Pancreas (tissue), 10 donors: ENCODE measurements at regions not wholly inside any gene's neighbourhood (a gene's known extent, or its start where the extent isn't known, plus 50 kb on each side); places are given as distances from the start of the nearest gene placed in this dataset.
A peak's percentile ranks its signal among the peaks of the same experiment; 100 is the strongest.

ENCODE experiments used
- ATAC-seq, 4 donors: fragments of 200-7000 bp; cut with Tn5 transposase; one replicate each; pipeline versions ENCODE4 v1.8.0 to v1.9.1; 2020; ENCODE audit warnings: mild to moderate bottlenecking in 4 of 4, moderate library complexity in 4 of 4
- DNase-seq, 6 donors: peaks; one replicate each; pipeline ENCODE4 v3.0.0-alpha.2; 2020
- FAIRE-seq: peaks from 2 replicates; lab custom pipeline; 2012; peaks lifted over from hg19 to GRCh38; lab: Jason Lieb, UNC
- H3K27ac ChIP-seq, 4 donors: fragments of 200-600 bp; sonication (generic); 1 replicate in 3 of 4; 2 replicates in 1 of 4; pipeline versions ENCODE4 v1.5.0 to v1.8.0; 2020
- H3K27me3 ChIP-seq, 4 donors: fragments of 200-600 bp; one replicate each; pipeline ENCODE4 v1.8.0; 2021
- H3K36me3 ChIP-seq, 3 donors: fragments of 200-600 bp; sonication (generic) in 1 of 3; one replicate each; pipeline versions ENCODE4 v1.5.0 to v1.8.0; 2020 to 2021
- H3K4me1 ChIP-seq, 3 donors: fragments of 200-600 bp; one replicate each; pipeline ENCODE4 v1.8.0; 2021
- H3K4me3 ChIP-seq, 4 donors: fragments of 200-600 bp; sonication (generic) in 2 of 4; one replicate each; pipeline versions ENCODE4 v1.5.0 to v1.8.0; 2020 to 2021
- H3K9me3 ChIP-seq, 4 donors: fragments of 200-600 bp; one replicate each; pipeline ENCODE4 v1.8.0; 2021
- WGBS, 2 donors: extraction: QIAGEN DNeasy Blood & Tissue Kit; methylation state at CpG; one replicate each; pipeline ENCODE4 v1.1.7; 2013; 5-methylcytosine and 5-hydroxymethylcytosine counted together
- intact Hi-C, 3 donors: fragments of 100-400 bp; cut with DNase I; formaldehyde crosslinking; loops; one replicate each; pipeline versions ENCODE4 v1.11.1 to v1.14.2; 2022
- TF ChIP-seq, protein P1 (sequence below), 4 donors: fragments of 200-600 bp; sonication (generic) in 3 of 4; IDR thresholded peaks; one replicate each; pipeline versions ENCODE4 v1.5.0 to v1.8.0; 2021; ENCODE audit warnings: antibody characterized with exemption in 4 of 4
- donor health status: healthy with polysubstance abuse.
- donor health status: DM: no; HTN: no; CAD: no; lungs with moderate emphysema.
- donor health status: DM: no; HTN: no; CAD: no.
- donor health status: control.
- donor health status: control.
- donor health status: Bipolar disorder and iron deficiency.
- donor health status: DM: yes; HTN: yes; CAD: no.
- donor health status: DM: no; HTN: no; CAD: no.
- donor health status: DM: no; HTN: no; CAD: no.
- donor health status: DM: yes; HTN: yes; CAD: no.

DNA sequence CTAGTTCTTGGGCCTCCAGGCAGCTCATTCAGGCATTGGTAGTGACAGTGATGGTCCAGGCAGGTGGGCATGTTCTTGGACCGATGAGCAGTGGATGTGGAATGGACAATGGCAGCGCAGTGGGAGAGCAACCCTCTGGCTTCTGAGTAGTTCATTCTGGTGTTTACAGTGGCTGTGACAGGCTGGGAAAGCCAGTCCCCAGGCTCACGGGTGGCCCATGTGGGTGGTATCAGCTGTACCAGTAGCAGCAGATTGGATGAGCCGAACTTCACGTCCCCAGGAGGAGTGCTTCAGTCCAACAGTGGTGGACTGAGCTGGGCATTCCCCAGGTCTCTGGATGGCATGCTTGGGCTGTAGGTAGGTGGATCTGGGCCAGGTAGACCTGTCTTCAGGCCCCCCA is 515.6 kb upstream of the ACO1 start:
- Histone ChIP-seq H3K27me3 (no peaks in the 10 kb centered on the region), H3K4me1 (no peaks in the 10 kb centered on the region), H3K4me3 (no peak overlapping the region), H3K36me3 (no peaks in the 10 kb centered on the region), H3K9me3 (no peaks in the 10 kb centered on the region), H3K27ac (no peak overlapping the region)
- FAIRE-seq (no peak), DNase-seq (peak in 1 of 6 donors; percentile 30), ATAC-seq (no peak)
- 67 to 76% methylated on average over 5 of the region's 5 CpGs for WGBS, 2 donors
- intact Hi-C loops, result no loop called here
- TF ChIP-seq, protein P1, sequence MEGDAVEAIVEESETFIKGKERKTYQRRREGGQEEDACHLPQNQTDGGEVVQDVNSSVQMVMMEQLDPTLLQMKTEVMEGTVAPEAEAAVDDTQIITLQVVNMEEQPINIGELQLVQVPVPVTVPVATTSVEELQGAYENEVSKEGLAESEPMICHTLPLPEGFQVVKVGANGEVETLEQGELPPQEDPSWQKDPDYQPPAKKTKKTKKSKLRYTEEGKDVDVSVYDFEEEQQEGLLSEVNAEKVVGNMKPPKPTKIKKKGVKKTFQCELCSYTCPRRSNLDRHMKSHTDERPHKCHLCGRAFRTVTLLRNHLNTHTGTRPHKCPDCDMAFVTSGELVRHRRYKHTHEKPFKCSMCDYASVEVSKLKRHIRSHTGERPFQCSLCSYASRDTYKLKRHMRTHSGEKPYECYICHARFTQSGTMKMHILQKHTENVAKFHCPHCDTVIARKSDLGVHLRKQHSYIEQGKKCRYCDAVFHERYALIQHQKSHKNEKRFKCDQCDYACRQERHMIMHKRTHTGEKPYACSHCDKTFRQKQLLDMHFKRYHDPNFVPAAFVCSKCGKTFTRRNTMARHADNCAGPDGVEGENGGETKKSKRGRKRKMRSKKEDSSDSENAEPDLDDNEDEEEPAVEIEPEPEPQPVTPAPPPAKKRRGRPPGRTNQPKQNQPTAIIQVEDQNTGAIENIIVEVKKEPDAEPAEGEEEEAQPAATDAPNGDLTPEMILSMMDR (IDR thresholded peaks at IDR 0.05), result no peak

DNA sequence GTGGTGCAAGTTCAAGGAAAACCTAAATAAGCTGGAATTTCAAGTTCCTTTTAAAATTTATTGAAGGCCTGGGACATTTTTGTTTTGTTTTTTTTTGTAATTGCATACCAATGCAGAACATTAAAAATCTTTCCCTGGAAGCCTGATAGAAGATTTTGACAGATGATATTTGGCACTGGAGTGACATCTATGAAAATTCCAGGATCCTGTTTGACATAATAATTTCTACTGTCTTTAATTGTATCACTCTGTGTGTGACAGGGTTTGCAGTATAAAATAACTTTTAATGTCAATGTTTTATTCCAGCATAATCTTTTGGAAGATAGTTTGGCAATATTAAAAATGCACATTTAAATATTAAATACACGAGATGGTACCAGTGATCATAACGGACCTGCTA is 514.2 kb upstream of the ACO1 start:
- no peaks in the 10 kb centered on the region for H3K36me3 ChIP-seq
- H3K27me3 ChIP-seq, result no peaks in the 10 kb centered on the region
- FAIRE-seq (no peak), DNase-seq (no peak), ATAC-seq (no peak)
- no peak overlapping the region for H3K4me3 ChIP-seq
- H3K9me3 ChIP-seq, result no peaks in the 10 kb centered on the region
- 32 to 46% methylated on average over 2 of the region's 2 CpGs for WGBS, 2 donors
- H3K4me1 ChIP-seq, result no peaks in the 10 kb centered on the region
- TF ChIP-seq, protein P1 (IDR thresholded peaks at IDR 0.05), result no peak
- H3K27ac ChIP-seq, result no peak overlapping the region
- intact Hi-C loops, result no loop called here

DNA sequence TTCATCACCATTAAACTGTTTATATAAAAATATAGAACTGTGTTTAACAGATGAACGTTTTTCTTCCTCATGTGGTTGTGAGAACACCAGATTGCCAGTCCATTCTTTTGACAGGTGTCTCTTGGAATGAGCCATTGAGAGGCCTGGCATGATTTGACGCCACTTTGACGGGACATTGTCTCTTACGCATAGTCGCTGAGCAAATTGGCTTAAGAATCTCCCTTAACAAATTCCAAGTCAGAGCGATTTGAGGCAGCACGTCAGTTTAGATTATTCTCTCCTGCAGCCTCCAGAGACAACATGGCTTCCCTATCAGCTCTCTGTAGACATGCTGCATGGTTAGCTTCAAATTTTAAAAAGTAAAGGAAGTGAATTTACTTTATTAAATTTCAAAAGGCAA is 510.7 kb upstream of the ACO1 start:
- FAIRE-seq (no peak), DNase-seq (no peak), ATAC-seq (no peak)
- intact Hi-C loops, result no loop called here
- no peak overlapping the region for H3K27ac ChIP-seq
- no peaks in the 10 kb centered on the region for H3K27me3 ChIP-seq
- H3K36me3 ChIP-seq, result no peaks in the 10 kb centered on the region
- no peaks in the 10 kb centered on the region for H3K9me3 ChIP-seq
- H3K4me1 ChIP-seq, result no peaks in the 10 kb centered on the region
- TF ChIP-seq, protein P1 (IDR thresholded peaks at IDR 0.05), result no peak
- 65 to 68% methylated on average over 7 of the region's 7 CpGs for WGBS, 2 donors
- H3K4me3 ChIP-seq, result no peak overlapping the region

DNA sequence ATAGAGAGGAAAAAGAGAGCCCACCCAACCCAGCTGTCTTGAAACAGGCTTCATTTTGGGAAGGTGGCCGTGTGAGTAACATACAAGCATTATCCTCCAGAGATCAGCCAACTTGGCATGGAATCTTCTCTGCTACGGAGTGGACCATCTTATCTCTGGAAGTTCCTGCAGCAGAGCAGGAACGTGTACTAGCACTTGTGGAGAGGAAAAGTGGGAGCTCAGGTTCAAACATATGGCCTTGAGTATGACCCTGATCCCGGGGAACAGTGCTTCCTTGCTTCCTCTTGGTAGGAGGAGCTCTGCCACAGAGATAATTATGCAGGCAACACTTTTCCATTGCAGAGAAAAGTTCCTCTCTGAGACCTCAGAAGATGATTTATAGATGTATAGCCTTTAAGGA is 490.4 kb upstream of the ACO1 start:
- TF ChIP-seq, protein P1 (IDR thresholded peaks at IDR 0.05), result no peak

DNA sequence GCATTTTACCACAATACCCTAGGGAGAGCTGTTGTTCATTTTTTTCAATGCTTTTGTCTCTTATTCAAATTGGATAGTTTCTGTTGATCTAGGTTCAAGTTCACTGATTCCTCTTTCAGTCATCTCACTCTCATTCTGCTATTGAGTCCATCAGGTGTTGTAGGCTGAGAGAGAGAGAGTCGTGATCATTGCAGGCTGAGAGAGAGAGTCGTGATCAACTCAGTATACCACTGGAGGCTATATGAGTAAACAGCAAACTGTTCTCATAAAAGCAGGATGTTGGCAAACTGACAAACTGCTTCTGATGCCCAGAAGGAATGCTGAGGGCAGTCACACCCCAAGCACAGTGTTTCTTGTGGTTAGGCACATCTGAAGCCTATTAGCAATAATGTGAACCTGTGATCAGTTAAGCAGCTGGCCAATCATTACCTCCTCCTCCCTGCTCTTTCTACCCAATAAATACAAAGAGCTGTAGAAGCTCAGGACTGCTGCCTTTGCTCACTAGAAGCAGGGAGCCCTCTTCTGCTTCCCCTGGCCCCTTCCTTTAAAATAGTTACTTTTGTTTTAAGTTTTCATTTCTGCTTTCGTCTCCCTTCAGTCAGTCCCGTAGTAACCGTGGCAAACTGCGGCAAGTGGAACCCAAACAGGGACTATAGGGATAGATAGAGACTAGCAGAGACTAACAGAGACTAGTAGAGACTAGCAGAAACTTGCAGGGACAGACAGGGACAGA is 476.1 kb upstream of the ACO1 start:
- no peak for ATAC-seq
- H3K27ac ChIP-seq, result no peak overlapping the region
- H3K27me3 ChIP-seq, result no peaks in the 10 kb centered on the region
- no peak for DNase-seq
- no peaks in the 10 kb centered on the region for H3K36me3 ChIP-seq
- H3K4me1 ChIP-seq, result no peaks in the 10 kb centered on the region
- no peak for FAIRE-seq
- TF ChIP-seq, protein P1 (IDR thresholded peaks at IDR 0.05), result no peak
- intact Hi-C loops, result no loop called here
- no peaks in the 10 kb centered on the region for H3K9me3 ChIP-seq
- WGBS, 2 donors, result 72 to 80% methylated on average over 6 of the region's 6 CpGs
- no peak overlapping the region for H3K4me3 ChIP-seq

More for the DNA sequence above, 490.4 kb upstream of the ACO1 start:
- FAIRE-seq, result no peak
- Histone ChIP-seq H3K27ac (no peak overlapping the region), H3K27me3 (no peaks in the 10 kb centered on the region), H3K36me3 (no peaks in the 10 kb centered on the region), H3K9me3 (no peaks in the 10 kb centered on the region), H3K4me1 (no peaks in the 10 kb centered on the region), H3K4me3 (no peak overlapping the region)
- WGBS, 2 donors, result 22 to 31% methylated on average over 4 of the region's 4 CpGs
- no peak for ATAC-seq
- no peak for DNase-seq
- intact Hi-C loops, result no loop called here
